HEK293 (cell line): ENCODE measurements at regions not wholly inside any gene's neighbourhood (a gene's known extent, or its start where the extent isn't known, plus 50 kb on each side); places are given as distances from the start of the nearest gene placed in this dataset.

Experiments used
- CTCF ChIP-seq: fragments of 450-650 bp; formaldehyde crosslinking; IDR thresholded peaks from 2 replicates; pipeline ENCODE4 v1.5.1; 2016; ENCODE audit warnings: missing biosample characterization, missing genetic modification characterization
- INSM2 ChIP-seq: fragments of 450-650 bp; formaldehyde crosslinking; IDR thresholded peaks from 2 replicates; pipeline ENCODE4 v1.5.1; 2016; ENCODE audit warnings: missing biosample characterization, missing genetic modification characterization
- ZNF223 ChIP-seq: fragments of 450-650 bp; formaldehyde crosslinking; IDR thresholded peaks from 2 replicates; pipeline ENCODE4 v1.5.1; 2016; ENCODE audit warnings: missing biosample characterization, missing genetic modification characterization
- ZNF747 ChIP-seq: fragments of 450-650 bp; formaldehyde crosslinking; IDR thresholded peaks from 2 replicates; pipeline ENCODE4 v1.5.1; 2016; ENCODE audit warnings: missing biosample characterization, missing genetic modification characterization

- TF ChIP-seq INSM2 (tag by site-specific recombination), result no peak
- TF ChIP-seq ZNF747 (tag by site-specific recombination), result no peak
- no peak for TF ChIP-seq ZNF223 (tag by site-specific recombination)
- no peak for TF ChIP-seq CTCF (tag by site-specific recombination)
These were observed 369.2 kb downstream of the TLE4 start for GRCh38 chr9:79940919-79941318.
